ENCODE measurements at regions not wholly inside any gene's neighbourhood (a gene's known extent, or its start where the extent isn't known, plus 50 kb on each side); places are given as distances from the start of the nearest gene placed in this dataset.
"Not testable (repeated sequence)": the region's sequence is repeated elsewhere in the genome, so short reads cannot be mapped to it uniquely, and the experiment has no call there.

DNA sequence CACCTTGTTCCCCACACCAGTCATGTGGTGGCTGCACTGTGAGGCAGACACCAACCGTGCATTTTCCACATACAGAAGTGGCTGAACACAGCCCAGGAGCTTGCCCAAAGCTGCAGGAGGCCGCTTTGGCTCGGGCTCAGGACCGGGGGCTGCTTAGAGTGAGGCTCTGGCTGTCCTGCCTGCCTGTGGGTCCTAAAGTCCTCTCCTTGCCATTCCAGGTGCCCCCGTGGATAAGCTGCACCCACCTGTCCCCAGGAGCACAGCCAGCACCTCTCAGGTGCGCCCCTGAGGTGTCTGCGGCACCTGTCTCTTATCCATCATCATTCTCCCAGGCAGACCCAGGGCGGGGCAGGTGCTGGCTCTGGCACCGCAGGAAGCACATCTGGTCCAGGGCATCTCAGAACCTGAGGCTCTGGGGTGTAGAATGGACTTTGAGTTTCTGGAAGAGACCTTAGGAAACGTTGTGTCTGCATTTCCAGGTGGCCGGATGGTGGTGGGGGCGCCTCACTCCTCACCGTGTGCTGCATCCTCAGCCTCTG, 180.5 kb upstream of the ZNF469 start:
- Histone ChIP-seq H3K27ac (no peak overlapping the region), H3K4me3 (replicated peaks in 1 of 3) (no peak overlapping the region), H3K36me3 (no peaks in the 10 kb centered on the region), H3K9me3 (no peaks in the 10 kb centered on the region), H3K27me3 (no peaks in the 10 kb centered on the region), H3K4me1 (no peaks in the 10 kb centered on the region)
- TF ChIP-seq POLR2A (IDR thresholded peaks at IDR 0.05), result no peak
- TF ChIP-seq, protein P1, sequence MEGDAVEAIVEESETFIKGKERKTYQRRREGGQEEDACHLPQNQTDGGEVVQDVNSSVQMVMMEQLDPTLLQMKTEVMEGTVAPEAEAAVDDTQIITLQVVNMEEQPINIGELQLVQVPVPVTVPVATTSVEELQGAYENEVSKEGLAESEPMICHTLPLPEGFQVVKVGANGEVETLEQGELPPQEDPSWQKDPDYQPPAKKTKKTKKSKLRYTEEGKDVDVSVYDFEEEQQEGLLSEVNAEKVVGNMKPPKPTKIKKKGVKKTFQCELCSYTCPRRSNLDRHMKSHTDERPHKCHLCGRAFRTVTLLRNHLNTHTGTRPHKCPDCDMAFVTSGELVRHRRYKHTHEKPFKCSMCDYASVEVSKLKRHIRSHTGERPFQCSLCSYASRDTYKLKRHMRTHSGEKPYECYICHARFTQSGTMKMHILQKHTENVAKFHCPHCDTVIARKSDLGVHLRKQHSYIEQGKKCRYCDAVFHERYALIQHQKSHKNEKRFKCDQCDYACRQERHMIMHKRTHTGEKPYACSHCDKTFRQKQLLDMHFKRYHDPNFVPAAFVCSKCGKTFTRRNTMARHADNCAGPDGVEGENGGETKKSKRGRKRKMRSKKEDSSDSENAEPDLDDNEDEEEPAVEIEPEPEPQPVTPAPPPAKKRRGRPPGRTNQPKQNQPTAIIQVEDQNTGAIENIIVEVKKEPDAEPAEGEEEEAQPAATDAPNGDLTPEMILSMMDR (IDR thresholded peaks at IDR 0.05), result no peak
- DNase-seq, result no peak
- intact Hi-C loops (cut with DNase I), result no loop called here
- 89 to 100% methylated on average over 2 to 8 of the region's 13 CpGs for WGBS, 2 donors

DNA sequence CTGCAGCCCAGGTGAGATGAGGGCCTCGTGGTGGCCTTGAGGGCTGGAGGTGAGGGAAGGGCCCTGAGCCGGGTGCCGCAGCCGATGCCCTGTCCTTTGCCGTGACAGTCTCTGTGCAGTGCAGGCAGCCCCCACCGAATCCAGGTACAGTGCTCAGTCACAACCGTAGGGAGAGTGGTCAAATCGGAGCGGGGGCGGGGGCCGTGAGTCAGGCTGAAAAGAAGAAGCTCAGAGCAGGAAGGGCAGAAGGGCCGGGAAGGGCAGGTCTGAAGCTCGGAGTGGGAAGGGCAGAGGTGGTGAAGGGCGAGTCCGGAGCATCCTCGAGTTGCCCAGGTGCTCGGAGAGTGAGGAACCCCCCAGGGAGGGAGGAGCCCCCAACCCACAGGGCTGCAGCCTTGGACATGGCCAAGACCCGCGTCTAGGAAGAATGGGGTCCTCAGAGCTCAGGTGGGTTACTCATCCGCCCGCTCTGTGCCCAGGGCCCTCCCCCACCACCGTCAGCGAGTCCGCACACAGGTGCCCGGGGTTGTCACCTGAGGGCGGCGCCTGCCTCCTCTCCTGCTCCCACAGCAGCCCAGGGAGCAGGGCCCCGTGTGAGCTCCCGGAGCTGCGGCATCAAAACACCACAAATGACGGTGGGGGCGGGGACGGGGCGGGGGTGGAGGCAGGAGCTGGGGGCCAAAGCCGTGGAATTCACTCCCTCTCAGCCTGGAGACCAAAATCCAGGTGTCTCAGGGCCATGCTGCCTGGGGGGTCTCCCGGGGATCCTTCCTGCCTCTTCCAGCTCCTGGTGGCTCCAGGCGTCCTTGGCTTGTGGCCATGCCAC, 179.7 kb upstream of the ZNF469 start:
- 90 to 93% methylated on average over 21 to 23 of the region's 37 CpGs for WGBS, 2 donors
- DNase-seq; H3K9me3 ChIP-seq; H3K4me1 ChIP-seq; H3K27me3 ChIP-seq; H3K36me3 ChIP-seq; intact Hi-C loops (cut with DNase I); H3K27ac ChIP-seq; H3K4me3 ChIP-seq (replicated peaks in 1 of 3): not testable (repeated sequence)

DNA sequence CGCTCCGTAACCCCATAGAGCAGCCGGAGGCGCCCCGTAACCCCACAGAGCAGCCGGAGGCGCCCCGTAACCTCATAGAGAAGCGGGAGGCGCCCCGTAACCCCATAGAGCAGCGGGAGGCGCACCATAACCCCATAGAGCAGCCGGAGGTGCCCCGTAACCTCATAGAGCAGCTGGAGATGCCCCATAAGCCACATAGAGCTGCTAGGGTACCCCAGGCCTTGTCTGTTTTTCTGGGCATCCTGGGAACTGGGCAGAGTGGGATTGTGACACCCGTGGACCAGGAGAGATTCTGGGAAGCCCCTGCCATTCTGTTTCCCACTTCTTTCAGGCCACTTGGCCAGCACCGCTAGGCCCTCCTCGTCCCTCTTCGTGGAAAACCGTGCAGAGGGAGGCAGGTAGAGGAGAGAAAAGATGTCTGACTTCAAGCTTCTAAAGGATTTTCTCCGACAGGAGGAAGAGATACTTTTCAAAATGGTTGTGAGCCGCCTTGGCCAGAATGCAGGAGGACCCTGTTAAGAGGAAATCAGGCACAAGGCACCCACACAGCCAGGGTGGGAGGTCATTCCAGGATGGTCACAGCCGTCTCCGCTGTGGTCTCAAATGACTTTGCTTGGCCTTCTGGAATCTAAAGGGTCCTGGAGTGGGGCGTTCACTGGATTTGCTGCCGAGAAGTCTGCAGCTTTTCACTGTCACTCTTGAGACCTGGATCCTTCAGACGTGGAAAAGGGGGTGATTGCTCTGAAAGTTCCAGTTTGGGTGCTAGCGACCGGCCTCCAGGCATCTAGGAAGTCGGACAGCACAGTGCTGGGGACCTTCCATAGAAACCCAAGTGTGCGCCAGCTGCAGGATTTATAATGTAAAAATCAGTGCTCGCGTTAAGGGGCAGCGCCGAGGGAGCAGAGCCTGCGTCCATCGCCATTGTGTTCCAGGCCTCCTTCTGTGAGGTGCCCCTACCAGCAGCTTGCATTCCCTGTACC, 178.3 kb upstream of the ZNF469 start:
- H3K27me3 ChIP-seq; intact Hi-C loops (cut with DNase I); H3K27ac ChIP-seq; DNase-seq; H3K36me3 ChIP-seq; H3K4me1 ChIP-seq; H3K4me3 ChIP-seq (replicated peaks in 1 of 3); H3K9me3 ChIP-seq: not testable (repeated sequence)
- WGBS, 2 donors, result 82 to 84% methylated on average over 35 to 36 of the region's 37 CpGs

DNA sequence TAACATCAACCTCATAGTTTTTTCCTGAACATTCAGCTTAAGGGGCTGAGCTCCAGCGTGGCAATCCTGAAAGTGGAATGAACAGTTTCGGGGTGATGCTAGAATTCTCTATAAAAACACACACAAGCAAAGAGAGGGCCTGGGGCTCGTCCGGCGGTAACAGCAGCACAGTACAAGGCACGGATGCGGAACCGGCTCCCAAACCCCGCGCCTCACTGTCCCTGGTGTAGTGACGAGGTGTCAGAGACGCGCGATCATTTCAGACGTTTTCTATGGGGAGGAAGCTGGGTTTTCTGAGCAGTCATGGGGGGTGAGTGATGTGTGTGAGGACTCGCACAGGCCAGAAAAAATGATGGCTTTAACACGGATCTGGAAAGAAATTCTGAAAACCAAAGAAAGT, 177.3 kb upstream of the ZNF469 start:
- WGBS, 2 donors, result 87 to 92% methylated on average over 17 of the region's 17 CpGs
- H3K27me3 ChIP-seq; H3K27ac ChIP-seq; H3K36me3 ChIP-seq; intact Hi-C loops (cut with DNase I); H3K4me3 ChIP-seq (replicated peaks in 1 of 3); DNase-seq; H3K4me1 ChIP-seq; H3K9me3 ChIP-seq: not testable (repeated sequence)

DNA sequence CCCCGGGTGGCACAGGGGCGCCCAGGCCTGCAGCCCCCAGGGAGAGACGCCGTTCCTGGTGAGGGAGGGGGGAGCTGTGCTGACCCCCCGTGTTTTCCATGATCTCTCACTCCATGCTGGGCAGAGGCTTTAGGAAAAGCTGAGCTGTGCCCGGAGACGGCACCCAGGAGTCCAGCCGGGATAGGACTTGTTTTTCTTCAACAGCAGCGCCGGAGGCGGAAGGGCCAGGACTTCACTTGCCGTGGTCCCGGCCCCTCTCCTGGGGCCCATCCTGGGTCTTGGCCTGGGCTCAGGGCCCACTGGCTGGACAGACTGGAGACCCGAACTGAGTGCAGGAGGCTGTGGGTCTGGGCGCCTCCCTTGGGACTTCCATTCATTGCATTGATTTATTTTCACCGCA, 176.8 kb upstream of the ZNF469 start:
- H3K36me3 ChIP-seq; H3K4me1 ChIP-seq; H3K9me3 ChIP-seq; H3K27ac ChIP-seq; H3K4me3 ChIP-seq (replicated peaks in 1 of 3); H3K27me3 ChIP-seq; intact Hi-C loops (cut with DNase I); DNase-seq: not testable (repeated sequence)
- 81 to 88% methylated on average over 9 of the region's 16 CpGs for WGBS, 2 donors

DNA sequence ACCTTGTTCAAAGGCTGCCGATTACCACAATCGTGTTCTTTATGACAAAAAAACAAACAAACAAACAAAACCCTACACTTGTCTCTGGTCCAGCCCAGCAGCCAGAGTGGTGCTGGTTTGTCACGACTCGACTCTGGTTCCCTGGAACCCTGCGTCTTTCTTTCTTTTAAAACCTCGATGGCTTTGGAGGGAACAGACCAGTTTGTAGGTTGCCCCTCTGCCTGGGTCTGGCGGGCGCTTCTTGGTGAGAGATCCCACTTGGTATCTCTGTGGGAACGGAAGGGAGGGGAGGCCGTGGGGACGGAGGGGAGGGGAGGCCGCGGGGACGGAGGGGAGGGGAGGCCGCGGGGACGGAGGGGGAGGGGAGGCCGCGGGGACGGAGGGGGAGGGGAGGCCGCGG, 176.2 kb upstream of the ZNF469 start:
- H3K27ac ChIP-seq; H3K4me1 ChIP-seq; H3K27me3 ChIP-seq; H3K36me3 ChIP-seq; H3K4me3 ChIP-seq (replicated peaks in 1 of 3); DNase-seq; intact Hi-C loops (cut with DNase I); H3K9me3 ChIP-seq: not testable (repeated sequence)
- 90 to 92% methylated on average over 8 to 9 of the region's 22 CpGs for WGBS, 2 donors

DNA sequence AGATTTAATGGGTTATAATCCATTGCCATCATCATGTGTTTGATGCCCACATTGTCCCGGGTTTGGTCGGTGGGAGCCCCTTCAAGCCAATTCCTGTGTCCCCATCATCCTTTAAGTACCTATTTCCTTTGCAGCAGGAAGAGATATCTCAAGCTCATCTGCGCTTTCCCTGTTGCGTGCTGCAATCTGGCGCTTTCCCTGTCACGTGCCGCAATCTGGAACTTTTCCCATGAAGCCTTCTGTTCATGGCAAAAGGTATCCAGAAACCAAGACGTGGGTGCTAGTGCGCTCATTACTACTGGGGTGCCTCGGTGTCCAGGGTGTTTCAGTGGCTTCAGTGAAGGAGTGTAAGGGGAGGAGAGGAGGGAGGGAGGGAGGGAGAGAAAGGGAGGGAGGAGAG, 174.6 kb upstream of the ZNF469 start:
- H3K27ac ChIP-seq, result no peak overlapping the region
- intact Hi-C loops (cut with DNase I), result no loop called here
- H3K27me3 ChIP-seq, result no peaks in the 10 kb centered on the region
- H3K4me1 ChIP-seq, result no peaks in the 10 kb centered on the region
- no peak overlapping the region for H3K4me3 ChIP-seq (replicated peaks in 1 of 3)
- DNase-seq, result no peak
- H3K36me3 ChIP-seq, result no peaks in the 10 kb centered on the region
- TF ChIP-seq, protein P1 (IDR thresholded peaks at IDR 0.05), result no peak
- no peak for TF ChIP-seq POLR2A (IDR thresholded peaks at IDR 0.05)
- H3K9me3 ChIP-seq, result no peaks in the 10 kb centered on the region
- WGBS, 2 donors, result 83 to 87% methylated on average over 10 of the region's 10 CpGs

DNA sequence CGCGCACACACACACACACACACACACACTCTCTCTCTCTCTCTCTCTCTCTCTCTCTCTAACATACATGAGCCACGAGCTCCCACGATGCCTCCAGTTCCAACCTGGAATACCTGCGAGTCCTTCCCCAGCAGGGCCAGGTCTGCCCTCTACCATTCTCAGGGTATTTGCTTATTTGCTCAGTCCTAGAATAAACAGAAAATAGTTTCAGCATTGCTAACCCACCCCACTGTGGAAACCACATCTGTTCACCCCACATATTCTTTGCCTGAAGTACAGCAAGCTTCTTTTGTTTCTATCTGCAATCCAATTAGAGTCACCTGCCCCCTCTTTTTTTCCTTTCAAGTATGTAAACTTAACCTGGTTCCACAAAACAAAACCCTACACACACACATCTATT, 174.0 kb upstream of the ZNF469 start:
- H3K36me3 ChIP-seq; H3K4me3 ChIP-seq (replicated peaks in 1 of 3); intact Hi-C loops (cut with DNase I); DNase-seq; H3K4me1 ChIP-seq; H3K27ac ChIP-seq; H3K27me3 ChIP-seq; H3K9me3 ChIP-seq: not testable (repeated sequence)
- WGBS, 2 donors, result 48 to 51% methylated on average over 5 of the region's 5 CpGs

DNA sequence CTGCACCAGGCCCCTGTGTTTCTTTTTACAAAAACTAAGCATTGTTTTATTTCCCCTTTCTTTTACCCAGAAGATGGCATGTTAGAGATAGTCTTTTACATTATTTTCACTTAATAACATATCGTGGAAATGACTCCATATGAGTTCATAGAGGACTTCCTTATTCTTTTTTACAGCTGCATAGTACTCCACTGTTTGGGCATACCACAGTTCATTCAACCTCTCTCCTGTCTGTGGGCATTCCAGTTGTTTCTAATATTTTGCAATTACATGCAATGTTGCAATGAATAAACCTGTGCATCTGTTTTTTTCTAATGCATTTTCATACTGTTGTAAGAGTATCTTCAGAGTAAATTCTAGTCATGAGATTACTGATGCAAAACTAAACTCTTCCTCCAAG, 173.2 kb upstream of the ZNF469 start:
- WGBS, 2 donors, result 83 to 92% methylated on average over 1 of the region's 1 CpG
- H3K4me3 ChIP-seq (replicated peaks in 1 of 3); H3K27ac ChIP-seq; intact Hi-C loops (cut with DNase I); H3K4me1 ChIP-seq; DNase-seq; H3K27me3 ChIP-seq; H3K9me3 ChIP-seq; H3K36me3 ChIP-seq: not testable (repeated sequence)

DNA sequence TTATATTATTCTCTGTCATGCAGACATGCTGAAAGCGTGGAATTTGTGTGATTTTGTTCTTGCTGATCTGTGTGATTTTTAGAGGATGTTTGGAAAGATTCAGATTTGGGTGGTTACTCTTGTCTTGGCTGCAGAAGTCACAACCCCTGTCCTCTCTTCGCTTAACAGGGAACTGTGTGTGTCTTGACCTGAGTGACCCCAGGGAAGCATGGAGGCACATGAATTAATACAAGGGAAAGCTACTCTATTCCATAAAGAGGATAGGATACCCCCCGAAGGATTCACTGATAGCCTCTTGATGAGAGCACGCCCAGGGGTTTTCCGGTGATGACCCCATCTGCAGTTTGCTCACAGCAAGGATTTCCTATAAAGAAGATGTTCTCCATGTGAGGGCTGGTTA, 168.8 kb upstream of the ZNF469 start:
- H3K4me1 ChIP-seq; H3K27ac ChIP-seq; H3K36me3 ChIP-seq; intact Hi-C loops (cut with DNase I); DNase-seq; H3K27me3 ChIP-seq; H3K9me3 ChIP-seq; H3K4me3 ChIP-seq (replicated peaks in 1 of 3): not testable (repeated sequence)
- 96 to 100% methylated on average over 2 to 3 of the region's 5 CpGs for WGBS, 2 donors
